ENCODE measurements at regions not wholly inside any gene's neighbourhood (a gene's known extent, or its start where the extent isn't known, plus 50 kb on each side); places are given as distances from the start of the nearest gene placed in this dataset.

GRCh38 chr1:244181867-244182266 lies 130.8 kb downstream of the ZBTB18 start:
- H3K27me3 ChIP-seq: no peaks in the 10 kb centered on the region
- no peaks in the 10 kb centered on the region for H3K9me3 ChIP-seq
- DNase-seq: no peak
- no peaks in the 10 kb centered on the region for H3K36me3 ChIP-seq
- WGBS, 5 donors: 89 to 94% (median 91%) methylated on average over 11 to 12 of the region's 12 CpGs
- H3K4me3 ChIP-seq: no peak overlapping the region
- intact Hi-C loops (cut with DNase I; ENCODE audit: low total_unique reads): no loop called here
- TF ChIP-seq POLR2AphosphoS5 (IDR thresholded peaks at IDR 0.05) (no peak), POLR2A (IDR thresholded peaks at IDR 0.05) (no peak), EP300 (IDR thresholded peaks at IDR 0.05) (no peak), CTCF (IDR thresholded peaks at IDR 0.05) (no peak)
- no peak overlapping the region for H3K27ac ChIP-seq
- H3K4me1 ChIP-seq: no peaks in the 10 kb centered on the region

DNA sequence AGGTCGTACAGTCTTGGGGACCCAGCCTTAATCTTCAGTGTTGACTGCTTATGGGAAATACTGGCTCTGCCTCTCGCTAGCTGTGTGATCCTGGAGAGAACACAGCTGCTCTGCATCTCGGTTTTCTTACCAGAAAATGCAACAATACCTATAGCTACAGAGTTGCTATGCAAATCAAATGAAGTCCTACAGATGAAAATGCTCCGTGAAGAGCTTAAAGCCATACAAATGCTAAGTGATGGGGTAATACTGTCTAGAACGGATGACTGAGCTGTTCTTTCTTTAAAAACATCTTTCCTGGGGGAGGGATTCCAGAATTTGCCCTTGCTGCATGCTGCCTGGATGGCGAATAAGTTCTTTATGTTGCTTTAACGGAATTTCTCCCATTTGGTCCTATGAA lies 132.0 kb downstream of the ZBTB18 start:
- Histone ChIP-seq H3K9me3 (no peaks in the 10 kb centered on the region), H3K4me3 (no peak overlapping the region), H3K27me3 (no peaks in the 10 kb centered on the region), H3K4me1 (no peaks in the 10 kb centered on the region), H3K27ac (no peak overlapping the region), H3K36me3 (no peaks in the 10 kb centered on the region)
- 78 to 85% (median 79%) methylated on average over 7 of the region's 7 CpGs for WGBS, 5 donors
- no peak for DNase-seq
- TF ChIP-seq POLR2A (IDR thresholded peaks at IDR 0.05) (no peak), CTCF (IDR thresholded peaks at IDR 0.05) (no peak), EP300 (IDR thresholded peaks at IDR 0.05) (no peak), POLR2AphosphoS5 (IDR thresholded peaks at IDR 0.05) (no peak)
- intact Hi-C loops (cut with DNase I; ENCODE audit: low total_unique reads): no loop called here

DNA sequence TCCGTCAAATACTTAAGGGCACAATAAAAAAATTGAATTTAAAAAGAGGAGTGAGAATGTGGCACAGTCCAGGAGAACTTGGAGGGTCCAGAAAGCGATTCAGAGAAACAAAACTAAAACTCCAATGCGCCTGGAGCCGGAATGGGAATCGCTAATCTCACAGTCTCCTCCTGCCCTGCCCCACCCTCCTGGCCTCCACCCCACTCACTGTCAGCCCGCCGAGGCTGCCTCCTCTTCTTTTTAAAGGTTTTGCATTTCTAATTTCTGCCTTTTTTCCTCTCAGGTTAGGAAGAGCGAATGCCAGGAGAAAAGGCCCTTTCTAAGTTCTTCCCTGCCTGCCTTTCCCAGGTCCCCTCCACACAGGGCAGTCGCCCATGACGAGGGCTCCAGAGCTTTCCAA lies 135.3 kb downstream of the ZBTB18 start:
- no peaks in the 10 kb centered on the region for H3K36me3 ChIP-seq
- no peaks in the 10 kb centered on the region for H3K27me3 ChIP-seq
- 85 to 90% (median 88%) methylated on average over 10 of the region's 10 CpGs for WGBS, 5 donors
- intact Hi-C loops (cut with DNase I; ENCODE audit: low total_unique reads): no loop called here
- H3K4me3 ChIP-seq: no peak overlapping the region
- no peaks in the 10 kb centered on the region for H3K4me1 ChIP-seq
- DNase-seq: no peak
- no peak overlapping the region for H3K27ac ChIP-seq
- TF ChIP-seq EP300 (IDR thresholded peaks at IDR 0.05) (no peak), POLR2A (IDR thresholded peaks at IDR 0.05) (no peak), CTCF (IDR thresholded peaks at IDR 0.05) (no peak), POLR2AphosphoS5 (IDR thresholded peaks at IDR 0.05) (no peak)
- H3K9me3 ChIP-seq: peaks cover 0 to 16% (median 3%) of the 10 kb centered on the region in 4 donors

DNA sequence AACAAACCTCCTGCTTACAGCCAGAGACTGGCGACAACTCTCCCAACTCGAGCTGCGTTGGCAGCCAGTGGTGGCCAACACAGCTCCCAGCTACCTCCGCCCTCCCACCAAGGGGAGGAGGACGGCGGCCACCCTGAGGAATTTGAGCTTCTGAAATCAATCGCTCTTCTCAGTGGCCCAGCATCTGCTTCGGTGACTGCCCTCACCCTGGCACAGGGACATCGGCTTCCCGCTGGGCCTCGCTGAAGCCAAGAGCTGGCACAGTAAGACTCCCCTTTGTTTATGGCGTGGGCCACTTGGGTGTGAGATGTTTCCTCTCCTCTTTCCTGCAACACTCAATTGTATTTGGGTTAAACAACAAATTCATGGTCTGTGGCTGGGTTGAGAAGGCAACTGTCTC lies 136.2 kb downstream of the ZBTB18 start:
- intact Hi-C loops (cut with DNase I; ENCODE audit: low total_unique reads): no loop called here
- Histone ChIP-seq H3K9me3 (peaks cover 0 to 16% (median 3%) of the 10 kb centered on the region in 4 donors), H3K4me1 (no peaks in the 10 kb centered on the region), H3K27me3 (no peaks in the 10 kb centered on the region), H3K27ac (no peak overlapping the region), H3K4me3 (no peak overlapping the region), H3K36me3 (no peaks in the 10 kb centered on the region)
- WGBS, 5 donors: 87 to 92% (median 90%) methylated on average over 6 to 12 of the region's 12 CpGs
- DNase-seq: no peak
- no peak for TF ChIP-seq POLR2AphosphoS5 (IDR thresholded peaks at IDR 0.05)
- no peak for TF ChIP-seq EP300 (IDR thresholded peaks at IDR 0.05)

- Histone ChIP-seq H3K36me3 (no peaks in the 10 kb centered on the region), H3K9me3 (peaks cover 0 to 16% (median 3%) of the 10 kb centered on the region in 4 donors), H3K4me3 (no peak overlapping the region), H3K27me3 (no peaks in the 10 kb centered on the region), H3K27ac (no peak overlapping the region), H3K4me1 (no peaks in the 10 kb centered on the region)
- no peak for TF ChIP-seq EP300 (IDR thresholded peaks at IDR 0.05)
- no peak for TF ChIP-seq POLR2AphosphoS5 (IDR thresholded peaks at IDR 0.05)
- TF ChIP-seq CTCF (IDR thresholded peaks at IDR 0.05): no peak
- TF ChIP-seq POLR2A (IDR thresholded peaks at IDR 0.05): no peak
- 83 to 90% (median 84%) methylated on average over 3 to 5 of the region's 5 CpGs for WGBS, 5 donors
- DNase-seq: no peak
- intact Hi-C loops (cut with DNase I; ENCODE audit: low total_unique reads): no loop called here
These were observed 140.5 kb downstream of the ZBTB18 start for GRCh38 chr1:244191581-244191980.

Measured in stomach (tissue), 8 donors.